HUES48 (cell line): ENCODE measurements at regions not wholly inside any gene's neighbourhood (a gene's known extent, or its start where the extent isn't known, plus 50 kb on each side); places are given as distances from the start of the nearest gene placed in this dataset.

Experiments used
- H3K27ac ChIP-seq: one replicate; pipeline ENCODE4 v1.7.0; 2013; ENCODE audit warnings: low read depth, low read length, inconsistent platforms
- H3K27me3 ChIP-seq: 2 replicates; pipeline ENCODE4 v1.6.1; 2013; ENCODE audit warnings: mild to moderate bottlenecking, low read length; ENCODE audit not compliant: control insufficient read depth, insufficient read depth
- H3K36me3 ChIP-seq: 2 replicates; pipeline ENCODE4 v1.6.1; 2013; ENCODE audit warnings: low read length; ENCODE audit not compliant: control insufficient read depth, insufficient read depth
- H3K4me1 ChIP-seq: 2 replicates; pipeline ENCODE4 v1.6.1; 2013; ENCODE audit warnings: mild to moderate bottlenecking, low read length; ENCODE audit not compliant: control insufficient read depth, insufficient read depth
- H3K4me3 ChIP-seq: 2 replicates; pipeline ENCODE4 v1.5.1; 2013; ENCODE audit warnings: mild to moderate bottlenecking, low read depth, low read length
- H3K9ac ChIP-seq: 2 replicates; pipeline ENCODE4 v1.6.1; 2013; ENCODE audit warnings: mild to moderate bottlenecking, low read depth, low read length, moderate library complexity
- H3K9me3 ChIP-seq: 2 replicates; pipeline ENCODE4 v1.6.1; 2013; ENCODE audit warnings: low read length; ENCODE audit not compliant: control insufficient read depth, insufficient read depth

GRCh38 chr11:81497202-81497804, 1236.4 kb downstream of the FAM181B start:
- Histone ChIP-seq H3K27ac (no peak overlapping the region), H3K9ac (no peak overlapping the region), H3K4me1 (peaks cover 42% of the 10 kb centered on the region), H3K36me3 (no peaks in the 10 kb centered on the region), H3K9me3 (no peaks in the 10 kb centered on the region), H3K27me3 (no peaks in the 10 kb centered on the region; the same call in 1 of the 2 replicates), H3K4me3 (no peak overlapping the region)

- Histone ChIP-seq H3K4me1 (peaks cover 42% of the 10 kb centered on the region), H3K9ac (no peak overlapping the region), H3K36me3 (no peaks in the 10 kb centered on the region), H3K4me3 (no peak overlapping the region), H3K9me3 (no peaks in the 10 kb centered on the region), H3K27me3 (no peaks in the 10 kb centered on the region; the same call in 1 of the 2 replicates), H3K27ac (no peak overlapping the region)
Observed at GRCh38 chr11:81496601-81497000, 1237.1 kb downstream of the FAM181B start.

GRCh38 chr11:81495699-81496292, 1237.9 kb downstream of the FAM181B start:
- Histone ChIP-seq H3K4me1 (peaks cover 42% of the 10 kb centered on the region), H3K27me3 (no peaks in the 10 kb centered on the region; the same call in 1 of the 2 replicates), H3K36me3 (no peaks in the 10 kb centered on the region), H3K27ac (no peak overlapping the region), H3K9me3 (no peaks in the 10 kb centered on the region), H3K4me3 (no peak overlapping the region), H3K9ac (no peak overlapping the region)

GRCh38 chr11:81494431-81494830, 1239.2 kb downstream of the FAM181B start:
- H3K27ac ChIP-seq: no peak overlapping the region
- H3K36me3 ChIP-seq: no peaks in the 10 kb centered on the region
- no peaks in the 10 kb centered on the region; the same call in 1 of the 2 replicates for H3K27me3 ChIP-seq
- H3K9ac ChIP-seq: no peak overlapping the region
- no peak overlapping the region for H3K4me3 ChIP-seq
- no peaks in the 10 kb centered on the region for H3K9me3 ChIP-seq
- peaks cover 42% of the 10 kb centered on the region for H3K4me1 ChIP-seq

GRCh38 chr11:81492923-81493445, 1240.7 kb downstream of the FAM181B start:
- H3K4me1 ChIP-seq: peaks cover 42% of the 10 kb centered on the region
- no peaks in the 10 kb centered on the region for H3K36me3 ChIP-seq
- H3K9ac ChIP-seq: no peak overlapping the region
- no peaks in the 10 kb centered on the region; the same call in 1 of the 2 replicates for H3K27me3 ChIP-seq
- no peaks in the 10 kb centered on the region for H3K9me3 ChIP-seq
- H3K27ac ChIP-seq: no peak overlapping the region
- H3K4me3 ChIP-seq: no peak overlapping the region

- no peaks in the 10 kb centered on the region for H3K9me3 ChIP-seq
- H3K27ac ChIP-seq: no peak overlapping the region
- H3K9ac ChIP-seq: no peak overlapping the region
- H3K36me3 ChIP-seq: no peaks in the 10 kb centered on the region
- H3K27me3 ChIP-seq: no peaks in the 10 kb centered on the region
- no peak overlapping the region for H3K4me3 ChIP-seq
- no peaks in the 10 kb centered on the region for H3K4me1 ChIP-seq
Observed at GRCh38 chr11:81487109-81487508, 1246.6 kb downstream of the FAM181B start.

GRCh38 chr11:81484196-81484595, 1249.5 kb downstream of the FAM181B start:
- no peak overlapping the region for H3K9ac ChIP-seq
- H3K27ac ChIP-seq: no peak overlapping the region
- H3K9me3 ChIP-seq: no peaks in the 10 kb centered on the region
- H3K4me1 ChIP-seq: no peaks in the 10 kb centered on the region
- H3K4me3 ChIP-seq: no peak overlapping the region
- no peaks in the 10 kb centered on the region for H3K27me3 ChIP-seq
- no peaks in the 10 kb centered on the region for H3K36me3 ChIP-seq

GRCh38 chr11:81477277-81477676, 1256.4 kb downstream of the FAM181B start:
- Histone ChIP-seq H3K36me3 (no peaks in the 10 kb centered on the region), H3K4me3 (no peak overlapping the region), H3K4me1 (no peaks in the 10 kb centered on the region), H3K9me3 (no peaks in the 10 kb centered on the region), H3K9ac (no peak overlapping the region), H3K27me3 (no peaks in the 10 kb centered on the region), H3K27ac (no peak overlapping the region)

- Histone ChIP-seq H3K27ac (no peak overlapping the region), H3K27me3 (no peaks in the 10 kb centered on the region)
Observed at GRCh38 chr11:81476345-81476744, 1257.3 kb downstream of the FAM181B start.

GRCh38 chr11:81472646-81473045, 1261.0 kb downstream of the FAM181B start:
- Histone ChIP-seq H3K9me3 (no peaks in the 10 kb centered on the region), H3K27ac (no peak overlapping the region), H3K36me3 (no peaks in the 10 kb centered on the region), H3K4me3 (no peak overlapping the region), H3K27me3 (no peaks in the 10 kb centered on the region), H3K9ac (no peak overlapping the region), H3K4me1 (no peaks in the 10 kb centered on the region)

More at GRCh38 chr11:81476345-81476744, 1257.3 kb downstream of the FAM181B start:
- no peak overlapping the region for H3K4me3 ChIP-seq
- no peak overlapping the region for H3K9ac ChIP-seq
- H3K9me3 ChIP-seq: no peaks in the 10 kb centered on the region
- no peaks in the 10 kb centered on the region for H3K4me1 ChIP-seq
- no peaks in the 10 kb centered on the region for H3K36me3 ChIP-seq

GRCh38 chr11:81470446-81470845, 1263.2 kb downstream of the FAM181B start:
- H3K27me3 ChIP-seq: no peaks in the 10 kb centered on the region
- H3K4me1 ChIP-seq: no peaks in the 10 kb centered on the region
- no peak overlapping the region for H3K27ac ChIP-seq

More at GRCh38 chr11:81470446-81470845, 1263.2 kb downstream of the FAM181B start:
- Histone ChIP-seq H3K9me3 (no peaks in the 10 kb centered on the region), H3K36me3 (no peaks in the 10 kb centered on the region), H3K4me3 (no peak overlapping the region), H3K9ac (no peak overlapping the region)
